NCI-H2107 treated with DMSO at 0.1 percent for 48 hours (cell line): ENCODE measurements at regions not wholly inside any gene's neighbourhood (a gene's known extent, or its start where the extent isn't known, plus 50 kb on each side); places are given as distances from the start of the nearest gene placed in this dataset.

Source experiments
- DNase-seq: peaks from one replicate; lab custom pipeline; 2025; ENCODE audit not compliant: unreplicated experiment; lab: John Stamatoyannopoulos, UW

DNA sequence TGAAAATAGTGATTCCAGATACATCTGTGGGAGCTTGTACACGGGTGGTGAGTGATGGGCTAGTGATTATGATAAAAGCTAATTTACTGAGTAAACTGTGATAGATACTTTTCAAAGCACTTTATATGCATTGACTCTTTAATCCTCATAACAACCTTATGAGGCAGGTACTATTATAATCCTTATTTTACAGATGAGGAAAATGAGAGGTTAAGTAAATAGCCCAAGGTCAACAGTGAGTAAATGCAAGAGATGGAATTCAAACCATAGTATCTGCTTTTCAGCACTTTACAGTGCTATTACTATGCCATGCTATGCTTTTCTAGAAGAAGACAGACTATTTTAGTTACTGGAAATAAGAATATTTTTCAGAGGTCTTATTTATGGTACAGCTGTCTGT, 320.9 kb upstream of the CITED2 start:
- no peak for DNase-seq

- no peak for DNase-seq
These were observed 319.3 kb upstream of the CITED2 start for GRCh38 chr6:139693735-139694134.

DNA sequence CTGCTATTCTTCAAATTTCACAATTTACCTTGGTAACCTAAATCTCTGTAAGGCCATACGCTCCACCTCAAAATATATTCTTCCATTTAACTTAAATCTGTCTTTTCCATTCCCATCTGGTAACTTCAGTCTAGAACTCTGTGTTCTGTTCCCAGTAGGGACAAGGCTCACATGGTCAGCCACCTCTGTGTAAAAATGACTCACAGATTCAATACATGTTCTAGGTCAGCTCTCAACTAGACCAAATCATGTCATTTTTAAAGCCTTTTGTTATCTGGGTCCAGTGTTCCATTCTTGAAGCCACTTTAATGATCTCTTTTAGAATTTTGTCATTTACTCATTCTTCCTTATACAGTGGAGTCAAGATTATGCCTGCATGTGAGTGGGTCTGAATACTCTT, 315.6 kb upstream of the CITED2 start:
- no peak for DNase-seq

DNA sequence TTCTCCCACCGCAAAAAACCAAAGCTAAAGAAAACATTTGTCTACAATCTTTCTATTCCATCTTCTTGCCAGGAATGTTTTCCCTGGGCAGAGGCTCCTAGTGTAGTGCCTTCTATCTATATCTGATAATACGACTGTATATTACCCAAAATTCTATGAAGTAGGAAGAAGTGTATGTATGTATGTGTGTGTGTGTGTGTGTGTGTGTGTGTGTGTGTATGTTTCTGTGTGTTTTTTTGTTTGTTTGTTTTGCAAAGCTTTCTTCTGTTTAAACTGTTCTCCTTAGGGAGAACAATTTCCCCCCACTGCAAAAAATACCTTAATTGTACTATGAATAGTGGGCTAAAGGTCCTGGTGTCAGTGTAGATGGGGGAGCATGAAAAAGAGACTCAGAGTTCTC, 312.6 kb upstream of the CITED2 start:
- DNase-seq: no peak

- DNase-seq: no peak
These were observed 311.9 kb upstream of the CITED2 start for GRCh38 chr6:139686308-139686707.

DNA sequence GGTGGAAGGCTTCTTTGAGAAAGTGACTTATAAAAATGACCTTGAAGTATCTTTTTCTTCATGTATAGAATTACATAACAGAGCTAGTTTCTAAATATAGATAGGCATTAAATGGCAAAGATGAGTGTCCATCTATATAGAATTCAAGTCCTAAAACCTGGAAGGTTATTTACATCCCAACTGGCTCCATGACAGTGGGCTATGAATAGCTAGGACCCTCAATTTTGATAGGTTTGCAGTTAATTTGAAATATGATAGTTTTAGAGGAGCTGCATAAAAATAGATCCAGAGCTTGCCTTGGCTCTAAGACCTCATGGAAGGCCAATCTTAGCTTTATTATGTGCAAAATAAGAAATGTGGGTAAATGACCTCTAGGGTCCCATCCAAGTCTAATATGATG, 310.6 kb upstream of the CITED2 start:
- no peak for DNase-seq

- no peak for DNase-seq
These were observed 306.4 kb upstream of the CITED2 start for GRCh38 chr6:139680819-139681218.

DNA sequence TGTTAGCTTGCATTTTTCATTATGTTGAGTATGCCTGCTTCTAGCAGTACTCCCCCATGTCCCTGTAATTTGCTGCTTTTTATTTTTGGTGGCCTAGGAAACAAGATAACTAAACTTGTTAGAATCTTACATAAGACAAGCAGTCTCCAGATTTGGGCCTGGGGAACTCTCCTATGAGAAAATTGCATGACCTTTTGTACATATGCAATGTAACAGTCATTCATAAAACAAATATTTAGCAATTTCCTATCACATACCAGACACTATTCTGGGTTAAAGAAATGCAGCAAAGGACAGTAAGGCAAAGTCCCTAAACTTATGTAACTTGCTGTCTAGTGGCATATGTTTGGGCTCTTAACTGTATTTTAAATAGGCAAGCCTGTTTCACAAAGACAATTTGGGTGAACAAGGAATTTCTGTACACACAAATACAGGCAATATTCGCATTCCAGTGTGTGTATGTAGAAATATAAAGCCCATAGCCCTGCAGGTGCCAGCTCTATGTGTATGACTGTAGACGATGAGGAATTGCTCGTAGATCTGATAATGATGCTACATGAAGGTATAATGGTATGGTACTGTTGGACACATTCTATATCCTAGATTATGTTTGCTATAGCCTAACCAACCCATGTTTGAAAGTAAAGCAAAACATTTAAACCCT, 305.2 kb upstream of the CITED2 start:
- no peak for DNase-seq

DNA sequence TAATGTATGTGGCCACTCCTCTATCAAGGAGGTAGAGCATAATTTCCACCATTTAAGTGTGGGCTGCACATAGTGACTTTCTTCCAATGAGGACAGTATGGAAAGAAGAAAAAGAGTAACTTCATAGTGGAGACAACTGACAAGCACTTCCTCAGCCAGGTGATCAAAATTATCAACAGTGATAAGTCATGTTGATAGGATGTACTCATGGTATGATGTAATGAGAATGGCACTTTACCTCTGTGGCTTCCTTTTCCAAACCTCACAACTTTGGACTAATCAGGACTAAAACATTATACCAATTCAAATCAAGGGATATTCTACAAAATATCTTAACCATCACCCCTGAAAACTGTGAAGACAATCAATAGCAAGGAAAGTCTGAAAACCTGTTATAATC, 302.3 kb upstream of the CITED2 start:
- DNase-seq: no peak

- no peak for DNase-seq
These were observed 291.8 kb upstream of the CITED2 start for GRCh38 chr6:139666284-139666683.

DNA sequence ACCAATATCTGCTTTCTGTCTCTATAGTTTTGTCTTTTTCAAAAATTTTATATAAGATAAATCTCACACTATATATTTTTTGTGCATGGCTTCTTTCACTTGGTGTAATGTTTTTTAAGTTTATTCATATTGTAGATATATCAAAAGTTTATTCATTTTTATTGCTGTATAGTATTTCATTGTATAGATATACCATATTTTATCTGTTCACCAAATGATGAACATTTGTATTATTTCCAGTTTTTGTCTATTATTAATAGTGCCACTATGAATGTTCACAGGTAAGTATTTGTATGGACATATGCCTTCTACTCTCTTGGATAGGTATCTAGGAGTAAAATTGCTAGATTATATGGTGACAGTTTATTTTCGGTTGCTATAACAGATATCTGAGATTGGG, 289.5 kb upstream of the CITED2 start:
- no peak for DNase-seq

GRCh38 chr6:139659711-139660110, 285.3 kb upstream of the CITED2 start:
- no peak for DNase-seq

DNA sequence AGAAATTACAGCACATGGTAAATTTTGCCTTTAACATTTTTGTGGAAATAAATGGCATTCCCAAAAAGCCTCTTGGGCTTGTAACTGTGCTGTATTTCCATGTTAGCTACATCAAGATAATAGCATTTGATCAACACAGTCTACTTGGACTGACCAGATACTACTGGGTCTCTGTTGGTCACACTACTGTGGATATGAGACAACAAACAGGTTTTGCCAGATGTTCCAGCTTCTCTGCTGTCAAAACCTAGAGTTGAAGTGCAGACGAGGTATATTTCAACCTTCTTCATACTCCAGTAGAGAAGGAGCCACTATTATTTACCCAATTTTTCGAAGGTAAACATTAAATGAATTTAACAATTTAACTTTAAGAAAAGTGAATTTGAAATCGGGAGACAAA, 284.7 kb upstream of the CITED2 start:
- no peak for DNase-seq

- DNase-seq: no peak
These were observed 282.7 kb upstream of the CITED2 start for GRCh38 chr6:139657119-139657518.

DNA sequence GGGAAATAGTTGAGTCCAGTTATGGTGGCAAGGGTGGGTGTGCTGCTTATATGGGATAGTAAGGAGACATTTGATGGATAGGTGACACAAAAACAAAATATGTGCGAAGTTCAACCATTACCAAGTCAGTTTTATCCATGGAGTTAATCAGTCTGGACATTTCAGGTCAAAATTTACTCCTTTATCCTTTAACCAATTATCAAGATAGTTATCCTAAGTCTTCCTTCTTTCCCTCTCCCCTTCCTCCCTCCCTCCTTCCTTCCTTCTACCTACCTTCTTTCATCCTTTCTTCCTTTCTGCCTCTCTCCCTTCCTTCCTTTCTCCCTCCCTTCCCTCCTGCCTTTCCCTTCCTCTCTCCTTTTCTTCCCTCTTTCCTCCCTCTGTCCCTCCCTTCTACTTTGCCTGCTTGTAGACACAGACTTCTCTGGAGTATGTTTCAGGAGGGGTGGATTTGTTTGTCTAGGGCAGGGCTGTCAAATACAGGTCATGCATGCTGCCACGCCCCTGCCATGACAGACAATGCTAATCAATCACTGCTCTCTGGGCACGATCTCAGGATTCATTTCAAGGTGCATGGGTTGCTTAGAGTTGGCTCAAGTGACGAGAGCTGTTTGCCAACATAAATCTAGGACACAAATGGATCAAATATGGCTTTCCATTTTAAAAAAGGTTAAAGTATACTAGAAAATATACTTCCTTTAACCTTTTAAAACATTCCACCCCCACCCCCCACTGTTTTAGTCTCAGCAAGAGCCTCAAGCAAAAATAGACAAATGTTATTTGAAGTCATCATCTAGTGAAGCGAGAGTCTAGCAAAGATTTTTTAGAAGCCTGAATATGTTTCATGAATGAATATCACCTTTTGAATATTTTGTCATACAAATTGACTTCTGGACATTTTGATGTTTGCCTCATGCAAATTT, 281.6 kb upstream of the CITED2 start:
- no peak for DNase-seq

DNA sequence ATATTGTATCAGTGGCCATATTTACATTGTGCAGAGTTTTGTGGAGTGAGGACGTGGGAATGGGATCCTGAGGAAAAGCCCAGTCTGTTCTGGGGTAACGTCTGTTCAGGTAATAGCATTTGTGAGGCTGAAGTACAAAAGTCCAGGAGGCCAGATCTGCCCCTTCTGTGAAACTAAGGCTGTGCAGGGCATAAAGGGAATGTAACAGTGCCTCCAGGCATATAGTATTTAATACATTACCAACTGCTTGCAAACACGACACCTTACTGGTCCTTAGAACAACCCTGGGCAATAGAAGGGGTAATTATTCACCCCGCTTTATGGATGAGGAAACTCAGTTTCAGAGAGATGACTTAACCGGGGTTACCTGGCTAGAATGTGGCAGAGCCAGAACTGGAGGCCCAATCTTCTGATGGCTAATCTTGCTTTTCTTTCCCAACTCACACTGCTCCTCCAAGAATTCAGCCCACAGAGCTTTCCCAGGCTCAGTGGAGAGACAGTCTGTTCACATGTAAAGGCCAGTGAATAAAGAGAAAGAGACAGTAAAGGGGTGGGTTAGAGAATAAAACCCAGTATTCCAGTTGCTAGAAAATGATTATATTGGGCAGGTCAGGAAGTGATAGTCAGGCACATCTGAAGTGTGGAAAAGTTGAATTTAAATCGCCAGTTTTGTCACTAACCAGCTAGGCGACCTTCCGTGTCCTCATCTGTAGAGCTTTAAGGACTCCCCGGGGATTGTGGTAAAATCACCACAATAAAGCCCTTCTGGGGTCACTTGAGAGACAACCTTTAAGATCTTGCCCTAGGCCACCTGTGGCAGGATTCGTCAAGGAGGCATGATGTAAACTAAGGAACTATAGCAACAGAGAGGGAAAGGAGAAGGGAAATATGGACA, 280.7 kb upstream of the CITED2 start:
- DNase-seq: no peak

GRCh38 chr6:139654309-139654708, 279.9 kb upstream of the CITED2 start:
- no peak for DNase-seq

- no peak for DNase-seq
These were observed 278.7 kb upstream of the CITED2 start for GRCh38 chr6:139653111-139653510.

DNA sequence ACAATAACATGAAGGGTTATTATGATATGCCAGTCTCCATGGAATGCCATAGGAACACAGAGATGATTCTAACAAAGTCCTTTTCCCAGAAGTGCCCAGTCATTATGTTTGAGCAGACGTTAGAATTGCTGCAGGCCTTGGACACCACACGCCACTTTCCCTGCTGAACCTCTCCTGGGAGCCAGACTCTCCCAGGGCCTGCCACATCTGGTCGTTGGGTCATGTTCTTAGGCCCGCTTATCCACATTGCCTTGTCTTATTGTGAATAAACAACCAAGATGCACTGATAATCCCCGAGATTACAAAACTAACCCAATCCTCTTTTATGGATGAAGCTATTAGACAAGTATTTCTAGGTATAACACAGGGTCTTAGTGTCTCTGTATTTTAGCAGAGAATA, 276.5 kb upstream of the CITED2 start:
- no peak for DNase-seq

DNA sequence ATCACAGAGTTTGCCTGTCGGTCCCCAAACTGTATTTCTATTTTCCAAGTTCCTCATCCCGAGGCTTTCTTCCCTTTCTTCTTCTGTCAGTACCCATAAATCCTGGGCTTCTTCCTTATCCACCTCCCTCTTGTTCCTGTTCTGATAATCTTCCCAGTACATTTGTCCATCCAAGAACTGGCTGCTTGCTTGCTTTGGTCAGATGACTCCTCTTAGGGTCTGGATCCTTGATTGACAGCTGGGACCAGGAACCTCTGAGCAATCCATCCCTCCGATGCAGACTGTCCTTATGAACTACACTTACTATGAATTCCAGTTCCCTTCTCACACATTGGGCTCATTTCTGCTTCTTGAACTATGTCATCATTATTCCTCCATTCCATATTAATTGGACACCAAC, 275.3 kb upstream of the CITED2 start:
- DNase-seq: no peak

DNA sequence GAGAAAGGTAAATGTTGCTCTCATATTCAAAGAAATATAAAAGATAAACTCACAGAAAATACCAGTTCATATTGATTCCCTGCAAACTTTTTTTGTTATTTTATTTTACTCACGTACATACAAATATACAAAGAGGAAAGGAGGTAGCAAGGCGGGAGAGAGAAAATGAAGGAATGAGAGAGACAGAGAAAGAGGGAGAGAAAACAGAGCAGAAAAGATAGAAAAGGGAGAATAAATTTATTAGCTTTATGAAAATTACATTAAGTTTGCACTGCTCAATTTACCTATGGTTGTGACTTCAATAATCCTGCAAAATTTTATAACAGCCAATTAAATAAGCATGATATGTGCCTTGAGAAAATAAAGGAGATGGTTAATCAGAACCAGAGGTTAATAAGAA, 274.7 kb upstream of the CITED2 start:
- no peak for DNase-seq
